ENCODE measurements at regions not wholly inside any gene's neighbourhood (a gene's known extent, or its start where the extent isn't known, plus 50 kb on each side); places are given as distances from the start of the nearest gene placed in this dataset.

DNA sequence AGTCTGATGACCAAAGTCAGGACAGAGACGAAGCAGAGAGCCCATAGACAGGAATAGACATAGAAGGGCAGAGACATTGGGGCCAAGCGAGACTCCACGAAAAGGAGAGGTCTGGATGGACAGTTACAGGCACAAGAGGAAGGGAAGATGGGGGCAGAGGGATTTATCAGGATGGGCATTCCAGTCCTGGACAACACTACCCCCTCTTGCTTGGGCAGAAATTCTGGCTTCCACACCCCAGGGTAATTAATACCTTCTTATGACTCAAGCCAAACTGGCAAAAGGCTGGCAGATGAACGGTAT is 82.2 kb upstream of the MAFB start:
- Histone ChIP-seq H3K4me3 (ENCODE audit: low read depth, low read length) (no peak overlapping the region), H3K9ac (ENCODE audit: low read depth, low read length) (no peak overlapping the region), H3K27me3 (ENCODE audit: control insufficient read depth, insufficient read depth, low read length) (no peaks in the 10 kb centered on the region), H3K36me3 (ENCODE audit: control insufficient read depth, insufficient read depth, low read length) (no peaks in the 10 kb centered on the region), H3K9me3 (ENCODE audit: control insufficient read depth, insufficient read depth, low read length) (no peaks in the 10 kb centered on the region), H3K4me1 (ENCODE audit: control insufficient read depth, insufficient read depth, low read length) (no peaks in the 10 kb centered on the region)

DNA sequence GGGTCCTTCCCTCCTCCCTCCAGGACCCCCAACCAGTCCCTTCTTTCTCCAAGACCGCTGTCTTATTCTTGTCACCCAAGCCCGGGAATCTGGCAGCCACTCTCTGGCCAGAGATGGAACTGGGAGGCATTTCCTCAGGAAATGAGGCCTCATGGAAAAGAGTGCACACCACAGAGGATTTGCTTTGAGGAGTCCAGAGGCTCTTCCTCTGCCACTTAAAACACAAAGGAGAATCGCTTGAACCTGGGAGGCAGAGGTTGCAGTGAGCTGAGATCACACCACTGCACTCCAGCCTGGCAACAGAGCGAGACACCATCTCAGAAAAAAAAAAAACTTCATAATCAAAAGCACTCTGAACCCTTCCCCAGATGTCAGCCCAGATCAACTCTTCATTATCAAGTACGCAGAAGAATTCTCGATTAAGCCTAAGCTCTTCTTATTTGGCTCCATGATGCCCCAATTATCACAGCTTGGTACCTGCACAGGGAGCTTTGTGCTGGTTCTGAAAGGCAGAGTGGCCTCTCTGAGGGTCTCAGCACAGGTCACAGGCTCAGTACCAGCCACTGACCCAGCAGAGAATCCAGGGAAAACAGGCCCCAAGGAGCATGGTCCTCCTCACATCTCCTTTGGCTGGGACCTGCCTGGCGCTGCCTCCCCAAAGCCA is 82.9 kb upstream of the MAFB start:
- Histone ChIP-seq H3K36me3 (ENCODE audit: control insufficient read depth, insufficient read depth, low read length) (no peaks in the 10 kb centered on the region), H3K9me3 (ENCODE audit: control insufficient read depth, insufficient read depth, low read length) (no peaks in the 10 kb centered on the region), H3K4me3 (ENCODE audit: low read depth, low read length) (no peak overlapping the region), H3K4me1 (ENCODE audit: control insufficient read depth, insufficient read depth, low read length) (peaks cover 4% of the 10 kb centered on the region), H3K27me3 (ENCODE audit: control insufficient read depth, insufficient read depth, low read length) (no peaks in the 10 kb centered on the region), H3K9ac (ENCODE audit: low read depth, low read length) (no peak overlapping the region)

GRCh38 chr20:40773376-40773775 is 84.3 kb upstream of the MAFB start:
- H3K36me3 ChIP-seq (ENCODE audit: control insufficient read depth, insufficient read depth, low read length) = no peaks in the 10 kb centered on the region
- peaks cover 4% of the 10 kb centered on the region for H3K4me1 ChIP-seq (ENCODE audit: control insufficient read depth, insufficient read depth, low read length)
- H3K4me3 ChIP-seq (ENCODE audit: low read depth, low read length) = no peak overlapping the region
- H3K9ac ChIP-seq (ENCODE audit: low read depth, low read length) = no peak overlapping the region
- no peaks in the 10 kb centered on the region for H3K9me3 ChIP-seq (ENCODE audit: control insufficient read depth, insufficient read depth, low read length)
- H3K27me3 ChIP-seq (ENCODE audit: control insufficient read depth, insufficient read depth, low read length) = no peaks in the 10 kb centered on the region

DNA sequence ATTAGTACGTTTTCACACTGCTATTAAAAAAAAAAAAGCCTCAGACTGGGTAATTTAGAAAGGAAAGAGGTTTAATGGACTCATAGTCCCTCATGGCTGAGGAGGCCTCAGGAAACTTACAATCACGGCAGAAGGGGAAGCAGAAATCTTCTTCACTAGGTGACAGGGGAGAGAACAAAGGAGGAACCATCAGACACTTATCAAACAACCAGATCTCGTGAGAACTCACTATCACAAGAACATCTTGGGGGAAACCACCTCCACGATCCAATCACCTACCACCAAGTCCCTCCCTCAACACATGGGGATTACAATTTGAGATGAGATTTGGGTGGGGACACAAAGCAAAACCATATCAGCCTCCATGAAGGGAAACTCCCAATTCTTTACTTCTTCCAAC is 85.2 kb upstream of the MAFB start:
- H3K9me3 ChIP-seq (ENCODE audit: control insufficient read depth, insufficient read depth, low read length) = no peaks in the 10 kb centered on the region
- no peak overlapping the region for H3K9ac ChIP-seq (ENCODE audit: low read depth, low read length)
- H3K4me1 ChIP-seq (ENCODE audit: control insufficient read depth, insufficient read depth, low read length) = peaks cover 4% of the 10 kb centered on the region
- no peak overlapping the region for H3K4me3 ChIP-seq (ENCODE audit: low read depth, low read length)
- no peaks in the 10 kb centered on the region for H3K27me3 ChIP-seq (ENCODE audit: control insufficient read depth, insufficient read depth, low read length)
- no peaks in the 10 kb centered on the region for H3K36me3 ChIP-seq (ENCODE audit: control insufficient read depth, insufficient read depth, low read length)

- no peaks in the 10 kb centered on the region for H3K9me3 ChIP-seq (ENCODE audit: control insufficient read depth, insufficient read depth, low read length)
- peaks cover 4% of the 10 kb centered on the region for H3K4me1 ChIP-seq (ENCODE audit: control insufficient read depth, insufficient read depth, low read length)
- H3K9ac ChIP-seq (ENCODE audit: low read depth, low read length) = no peak overlapping the region
- H3K27me3 ChIP-seq (ENCODE audit: control insufficient read depth, insufficient read depth, low read length) = no peaks in the 10 kb centered on the region
- no peak overlapping the region for H3K4me3 ChIP-seq (ENCODE audit: low read depth, low read length)
- no peaks in the 10 kb centered on the region for H3K36me3 ChIP-seq (ENCODE audit: control insufficient read depth, insufficient read depth, low read length)
Observed at GRCh38 chr20:40775561-40776146, 86.6 kb upstream of the MAFB start.

GRCh38 chr20:40776466-40777457 is 87.7 kb upstream of the MAFB start:
- H3K9ac ChIP-seq (ENCODE audit: low read depth, low read length) = no peak overlapping the region
- peaks cover 4% of the 10 kb centered on the region for H3K4me1 ChIP-seq (ENCODE audit: control insufficient read depth, insufficient read depth, low read length)

GRCh38 chr20:40777653-40778052 is 88.6 kb upstream of the MAFB start:
- Histone ChIP-seq H3K36me3 (ENCODE audit: control insufficient read depth, insufficient read depth, low read length) (no peaks in the 10 kb centered on the region), H3K27me3 (ENCODE audit: control insufficient read depth, insufficient read depth, low read length) (no peaks in the 10 kb centered on the region), H3K9ac (ENCODE audit: low read depth, low read length) (no peak overlapping the region), H3K9me3 (ENCODE audit: control insufficient read depth, insufficient read depth, low read length) (no peaks in the 10 kb centered on the region), H3K4me1 (ENCODE audit: control insufficient read depth, insufficient read depth, low read length) (peaks cover 4% of the 10 kb centered on the region), H3K4me3 (ENCODE audit: low read depth, low read length) (no peak overlapping the region)

More at GRCh38 chr20:40776466-40777457, 87.7 kb upstream of the MAFB start:
- H3K27me3 ChIP-seq (ENCODE audit: control insufficient read depth, insufficient read depth, low read length) = no peaks in the 10 kb centered on the region
- H3K9me3 ChIP-seq (ENCODE audit: control insufficient read depth, insufficient read depth, low read length) = no peaks in the 10 kb centered on the region
- no peaks in the 10 kb centered on the region for H3K36me3 ChIP-seq (ENCODE audit: control insufficient read depth, insufficient read depth, low read length)
- no peak overlapping the region for H3K4me3 ChIP-seq (ENCODE audit: low read depth, low read length)

- Histone ChIP-seq H3K9ac (ENCODE audit: low read depth, low read length) (no peak overlapping the region), H3K27me3 (ENCODE audit: control insufficient read depth, insufficient read depth, low read length) (no peaks in the 10 kb centered on the region), H3K4me1 (ENCODE audit: control insufficient read depth, insufficient read depth, low read length) (peaks cover 4% of the 10 kb centered on the region), H3K9me3 (ENCODE audit: control insufficient read depth, insufficient read depth, low read length) (no peaks in the 10 kb centered on the region), H3K36me3 (ENCODE audit: control insufficient read depth, insufficient read depth, low read length) (no peaks in the 10 kb centered on the region), H3K4me3 (ENCODE audit: low read depth, low read length) (no peak overlapping the region)
Observed at GRCh38 chr20:40778894-40779496, 90.0 kb upstream of the MAFB start.

DNA sequence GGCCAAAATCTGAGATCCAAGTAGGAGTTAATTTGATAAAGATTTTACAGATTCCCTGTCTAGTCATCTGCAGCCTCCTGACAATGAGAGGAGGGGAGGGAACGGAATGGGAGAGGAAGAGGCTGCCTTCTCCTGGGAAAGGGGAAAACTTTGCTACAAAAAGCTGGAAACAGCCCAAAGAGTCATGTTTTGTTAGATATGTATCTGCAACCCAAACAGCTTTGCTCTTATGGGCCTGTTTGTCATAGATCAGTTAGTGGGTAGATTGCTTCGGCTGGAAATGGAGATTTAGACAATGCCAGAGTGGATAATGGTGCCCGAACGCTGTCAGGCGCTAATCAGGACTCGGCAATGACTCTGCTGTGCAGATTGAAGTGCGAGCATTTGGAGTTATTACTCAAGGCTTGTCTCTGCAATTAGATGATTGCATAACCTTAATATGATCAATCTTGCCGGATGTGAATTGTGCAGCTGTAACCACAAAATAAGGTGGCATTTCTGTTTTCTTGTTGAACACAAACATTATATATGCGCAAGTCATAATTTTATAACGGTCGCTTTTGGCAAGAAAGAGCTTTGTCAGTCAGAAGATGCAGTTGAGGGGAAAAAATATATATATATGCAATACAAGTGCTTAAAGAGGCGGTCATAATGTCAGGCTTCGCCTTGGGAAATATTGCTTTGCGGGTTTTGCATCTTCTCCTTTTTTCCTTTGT is 92.4 kb upstream of the MAFB start:
- Histone ChIP-seq H3K27me3 (ENCODE audit: control insufficient read depth, insufficient read depth, low read length) (no peaks in the 10 kb centered on the region), H3K9ac (ENCODE audit: low read depth, low read length) (no peak overlapping the region), H3K4me3 (ENCODE audit: low read depth, low read length) (no peak overlapping the region), H3K4me1 (ENCODE audit: control insufficient read depth, insufficient read depth, low read length) (peaks cover 4% of the 10 kb centered on the region), H3K9me3 (ENCODE audit: control insufficient read depth, insufficient read depth, low read length) (no peaks in the 10 kb centered on the region), H3K36me3 (ENCODE audit: control insufficient read depth, insufficient read depth, low read length) (no peaks in the 10 kb centered on the region)

DNA sequence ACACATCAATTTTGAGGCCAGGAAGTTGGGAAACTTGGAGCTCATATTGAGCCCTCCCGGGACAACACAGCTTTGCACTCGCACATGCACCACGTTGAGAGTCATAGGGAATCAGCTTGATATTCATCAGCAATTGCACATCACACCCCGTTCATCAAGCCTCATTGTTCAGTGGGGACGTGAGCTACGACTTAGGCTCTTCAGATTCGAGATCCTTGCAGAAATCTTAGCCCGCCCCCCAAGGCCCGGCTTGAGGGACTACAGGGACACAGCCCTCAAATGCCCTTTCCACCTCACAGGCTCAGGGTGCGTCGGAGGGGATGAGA is 93.0 kb upstream of the MAFB start:
- H3K9ac ChIP-seq (ENCODE audit: low read depth, low read length) = no peak overlapping the region
- H3K9me3 ChIP-seq (ENCODE audit: control insufficient read depth, insufficient read depth, low read length) = no peaks in the 10 kb centered on the region
- no peak overlapping the region for H3K4me3 ChIP-seq (ENCODE audit: low read depth, low read length)
- H3K4me1 ChIP-seq (ENCODE audit: control insufficient read depth, insufficient read depth, low read length) = no peaks in the 10 kb centered on the region
- H3K36me3 ChIP-seq (ENCODE audit: control insufficient read depth, insufficient read depth, low read length) = no peaks in the 10 kb centered on the region
- no peaks in the 10 kb centered on the region for H3K27me3 ChIP-seq (ENCODE audit: control insufficient read depth, insufficient read depth, low read length)

- no peaks in the 10 kb centered on the region for H3K36me3 ChIP-seq (ENCODE audit: control insufficient read depth, insufficient read depth, low read length)
- H3K9ac ChIP-seq (ENCODE audit: low read depth, low read length) = no peak overlapping the region
- H3K27me3 ChIP-seq (ENCODE audit: control insufficient read depth, insufficient read depth, low read length) = no peaks in the 10 kb centered on the region
- H3K4me3 ChIP-seq (ENCODE audit: low read depth, low read length) = no peak overlapping the region
- no peaks in the 10 kb centered on the region for H3K4me1 ChIP-seq (ENCODE audit: control insufficient read depth, insufficient read depth, low read length)
- no peaks in the 10 kb centered on the region for H3K9me3 ChIP-seq (ENCODE audit: control insufficient read depth, insufficient read depth, low read length)
Observed at GRCh38 chr20:40785346-40785745, 96.3 kb upstream of the MAFB start.

Data from iPS-15b (cell line).